H1 (cell line): ENCODE measurements at regions not wholly inside any gene's neighbourhood (a gene's known extent, or its start where the extent isn't known, plus 50 kb on each side); places are given as distances from the start of the nearest gene placed in this dataset.

ENCODE experiments used
- CTCF ChIA-PET: fragments of 300-600 bp; sonication (Branson Sonifier 250); formaldehyde crosslinking; loops from one replicate; lab custom pipeline; 2021; ENCODE audit not compliant: partially characterized antibody; lab: Charles Lee
- POLR2A ChIA-PET: fragments of 300-600 bp; sonication (Branson Sonifier 250); formaldehyde crosslinking; loops from one replicate; lab custom pipeline; 2021; ENCODE audit warnings: inconsistent platforms; ENCODE audit not compliant: partially characterized antibody; lab: Charles Lee
- DNase-seq, 2 experiments: peaks; one replicate each; pipeline versions ENCODE4 v3.0.0 to v3.0.0-alpha.2; 2010 to 2022; ENCODE audit warnings: low spot score in 2 of 2, low read depth in 1 of 2, mixed read lengths in 1 of 2
- FAIRE-seq: peaks from 2 replicates; lab custom pipeline; 2011; peaks lifted over from hg19 to GRCh38; lab: Jason Lieb, UNC
- H2AFZ ChIP-seq: 2 replicates; pipeline ENCODE4 v1.8.1; 2012; ENCODE audit warnings: low read length, inconsistent platforms
- H2AK5ac ChIP-seq: 2 replicates; pipeline ENCODE4 v1.6.1; 2013; ENCODE audit warnings: low read depth, low read length
- H2BK120ac ChIP-seq: replicated peaks from 2 replicates; pipeline ENCODE3; 2013; ENCODE audit warnings: low read depth, low read length, inconsistent platforms
- H2BK12ac ChIP-seq: 2 replicates; pipeline ENCODE4 v1.6.1; 2013; ENCODE audit warnings: low read depth, low read length
- H2BK15ac ChIP-seq: 2 replicates; pipeline ENCODE4 v1.6.1; 2013; ENCODE audit warnings: low read length
- H2BK20ac ChIP-seq: 2 replicates; pipeline ENCODE4 v1.6.1; 2013; ENCODE audit warnings: low read length
- H2BK5ac ChIP-seq: 2 replicates; pipeline ENCODE4 v1.6.1; 2013; ENCODE audit warnings: low read depth, low read length
- H3K14ac ChIP-seq: 2 replicates; pipeline ENCODE4 v1.6.1; 2013; ENCODE audit warnings: inconsistent platforms; ENCODE audit not compliant: insufficient read length
- H3K18ac ChIP-seq: 2 replicates; pipeline ENCODE4 v1.6.1; 2013; ENCODE audit warnings: low read length; ENCODE audit errors: extremely low read depth
- H3K23ac ChIP-seq: 2 replicates; pipeline ENCODE4 v1.6.1; 2013; ENCODE audit warnings: inconsistent platforms; ENCODE audit not compliant: insufficient read length
- H3K23me2 ChIP-seq: 2 replicates; pipeline ENCODE4 v1.6.1; 2013; ENCODE audit warnings: low read depth, low read length
- H3K27ac ChIP-seq: 2 replicates; pipeline ENCODE4 v1.6.1; 2011; ENCODE audit warnings: low read depth, low read length, inconsistent platforms
- H3K27me3 ChIP-seq, 4 experiments: replicated peaks in 1 of 4; 1 replicate in 1 of 4; 2 replicates in 3 of 4; pipeline versions ENCODE4 v1.6.1 to v1.8.1; 2011 to 2013; ENCODE audit warnings: low read length in 3 of 4, mild to moderate bottlenecking in 3 of 4, inconsistent platforms in 2 of 4, mixed read lengths in 2 of 4, moderate library complexity in 1 of 4; ENCODE audit not compliant: control insufficient read depth in 3 of 4, insufficient read depth in 3 of 4; ENCODE audit errors: extremely low read depth in 1 of 4
- H3K36me3 ChIP-seq, 4 experiments: 2 replicates each; pipeline versions ENCODE4 v1.6.1 to v1.8.1; 2011 to 2013; ENCODE audit warnings: mild to moderate bottlenecking in 4 of 4, low read length in 3 of 4, moderate library complexity in 2 of 4, control low read depth in 1 of 4, inconsistent platforms in 1 of 4; ENCODE audit not compliant: insufficient read depth in 4 of 4, control insufficient read depth in 2 of 4
- H3K4ac ChIP-seq: replicated peaks from 2 replicates; pipeline ENCODE3; 2013; ENCODE audit warnings: low read length, low read depth, mixed read lengths, inconsistent platforms; ENCODE audit not compliant: insufficient read length
- H3K4me1 ChIP-seq, 4 experiments: replicated peaks in 1 of 4; 1 replicate in 1 of 4; 2 replicates in 3 of 4; pipeline versions ENCODE4 v1.6.1 to v1.8.1; 2011 to 2013; ENCODE audit warnings: low read length in 3 of 4, inconsistent platforms in 2 of 4, mixed read lengths in 1 of 4; ENCODE audit not compliant: insufficient read depth in 4 of 4, control insufficient read depth in 3 of 4
- H3K4me2 ChIP-seq, 2 experiments: 2 replicates each; pipeline versions ENCODE4 v1.6.1 to v1.8.1; 2011 to 2013; ENCODE audit warnings: low read depth in 2 of 2, low read length in 2 of 2, control low read depth in 1 of 2, inconsistent platforms in 1 of 2, mild to moderate bottlenecking in 1 of 2; ENCODE audit not compliant: insufficient read depth in 1 of 2
- H3K4me3 ChIP-seq, 4 experiments: fragments of 200-600, 300-600 bp in 1 of 4; sonication (generic), shearing (Covaris generic), sonication (Bioruptor Twin) in 1 of 4; 2 replicates each; pipeline versions ENCODE4 v1.5.1 to v1.8.1; 2011 to 2016; ENCODE audit warnings: low read length in 4 of 4, low read depth in 3 of 4, control low read depth in 2 of 4, inconsistent platforms in 2 of 4, mild to moderate bottlenecking in 2 of 4, mixed read lengths in 1 of 4, moderate library complexity in 1 of 4; ENCODE audit not compliant: insufficient read depth in 2 of 4; ENCODE audit errors: extremely low read depth in 1 of 4
- H3K56ac ChIP-seq: replicated peaks from 2 replicates; pipeline ENCODE3; 2013; ENCODE audit warnings: low read depth, mild to moderate bottlenecking, mixed read lengths, low read length, inconsistent platforms; ENCODE audit not compliant: insufficient read length
- H3K79me1 ChIP-seq: 2 replicates; pipeline ENCODE4 v1.6.1; 2013; ENCODE audit warnings: low read depth, low read length, control low read depth
- H3K79me2 ChIP-seq, 2 experiments: 2 replicates each; pipeline versions ENCODE4 v1.6.1 to v1.8.1; 2012 to 2013; ENCODE audit warnings: low read length in 2 of 2, mild to moderate bottlenecking in 2 of 2, inconsistent platforms in 1 of 2; ENCODE audit not compliant: insufficient read depth in 2 of 2, control insufficient read depth in 1 of 2
- H3K9ac ChIP-seq, 4 experiments: replicated peaks in 1 of 4; 1 replicate in 1 of 4; 2 replicates in 3 of 4; pipeline versions ENCODE4 v1.6.1 to v1.8.1; 2011 to 2013; ENCODE audit warnings: low read depth in 3 of 4, low read length in 3 of 4, control low read depth in 2 of 4, mild to moderate bottlenecking in 2 of 4, moderate library complexity in 2 of 4, inconsistent platforms in 1 of 4; ENCODE audit errors: extremely low read depth in 1 of 4
- H3K9me3 ChIP-seq, 2 experiments: 2 replicates each; pipeline versions ENCODE4 v1.6.1 to v1.8.1; 2012 to 2013; ENCODE audit warnings: mild to moderate bottlenecking in 2 of 2, moderate library complexity in 2 of 2, control low read depth in 1 of 2, inconsistent platforms in 1 of 2, low read depth in 1 of 2, low read length in 1 of 2, mixed read lengths in 1 of 2; ENCODE audit not compliant: insufficient read depth in 2 of 2
- H4K20me1 ChIP-seq, 2 experiments: replicated peaks in 1 of 2; 2 replicates each; pipeline versions ENCODE3 to v1.8.1; 2011 to 2013; ENCODE audit warnings: inconsistent platforms in 2 of 2, low read length in 2 of 2, mild to moderate bottlenecking in 1 of 2; ENCODE audit not compliant: insufficient read depth in 2 of 2, control insufficient read depth in 1 of 2
- H4K5ac ChIP-seq: 2 replicates; pipeline ENCODE4 v1.6.1; 2013; ENCODE audit warnings: low read length, low read depth, mixed read lengths, inconsistent platforms; ENCODE audit not compliant: insufficient read length
- H4K8ac ChIP-seq: 2 replicates; pipeline ENCODE4 v1.8.0; 2013; ENCODE audit warnings: mild to moderate bottlenecking, moderate library complexity, low read length, inconsistent platforms; ENCODE audit not compliant: insufficient read depth; ENCODE audit errors: extremely low read depth
- H4K91ac ChIP-seq: replicated peaks from 2 replicates; pipeline ENCODE3; 2013; ENCODE audit warnings: low read length, mixed read lengths, inconsistent platforms; ENCODE audit not compliant: insufficient read length
- BCL11A ChIP-seq, 2 experiments: IDR thresholded peaks; one replicate each; pipeline ENCODE4 v1.6.1; 2011; ENCODE audit warnings: low read depth in 2 of 2, low read length in 2 of 2, mild to moderate bottlenecking in 2 of 2
- SP1 ChIP-seq: IDR thresholded peaks from 2 replicates; pipeline ENCODE4 v1.6.1; 2011; ENCODE audit warnings: low read depth, low read length
- TBP ChIP-seq: IDR thresholded peaks from 2 replicates; pipeline ENCODE4 v1.6.1; 2011; ENCODE audit warnings: low read depth, low read length, improper control_type of control experiment

DNA sequence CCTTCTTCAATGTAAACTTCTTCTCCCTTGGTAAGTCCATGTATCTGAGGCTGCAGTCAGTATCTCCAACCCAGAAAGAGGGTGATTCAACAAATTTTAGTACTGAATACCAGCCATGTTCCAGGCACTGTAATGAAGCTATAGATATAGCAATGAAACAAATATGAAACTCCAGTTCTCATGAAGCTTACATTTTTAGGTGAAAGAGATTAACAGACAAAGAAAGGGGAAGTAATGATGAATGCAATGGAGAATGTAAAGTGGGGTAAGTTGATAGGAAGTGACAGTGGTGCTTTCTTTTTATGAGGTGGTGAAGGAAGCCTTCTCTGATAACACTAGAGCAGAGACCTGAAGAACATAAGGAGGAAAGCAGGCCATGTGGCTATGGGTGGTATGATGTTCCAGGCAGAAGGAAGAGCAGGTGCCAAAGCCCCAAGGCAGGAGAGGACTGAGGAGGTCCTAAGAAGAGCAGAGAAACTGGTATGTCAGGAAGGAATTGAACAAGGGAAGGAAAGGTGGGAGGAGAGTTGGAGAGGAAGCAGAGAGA, 143.6 kb downstream of the TFAP2B start:
- Histone ChIP-seq H3K27ac (no peak overlapping the region), H2BK120ac (no peak overlapping the region), H3K9ac (no peak overlapping the region), H3K4ac (no peak overlapping the region), H3K79me2 (no peaks in the 10 kb centered on the region), H4K5ac (no peak overlapping the region), H3K36me3 (no peaks in the 10 kb centered on the region), H4K91ac (no peak overlapping the region), H2AFZ (no peak overlapping the region), H3K4me2 (no peak overlapping the region), H3K56ac (no peak overlapping the region), H3K9me3 (no peaks in the 10 kb centered on the region), H3K18ac (no peak overlapping the region), H2BK15ac (no peak overlapping the region), H3K14ac (no peak overlapping the region), H2BK12ac (no peak overlapping the region), H3K4me1 (no peaks in the 10 kb centered on the region), H4K8ac (no peak overlapping the region)
- ChIA-PET POLR2A (no interaction called here), CTCF (no interaction called here)
- TF ChIP-seq BCL11A (IDR thresholded peaks at IDR 0.05; ENCODE audit: low read depth in 2 of 2, low read length in 2 of 2) (no peak), TBP (no peak), SP1 (no peak)
- TF ChIP-seq, all 59 proteins: peak for 0
- Histone ChIP-seq H3K27me3 (no peaks in the 10 kb centered on the region), H3K4me3 (no peak overlapping the region), H2BK20ac (no peak overlapping the region), H2AK5ac (no peak overlapping the region), H3K79me1 (no peaks in the 10 kb centered on the region), H2BK5ac (no peak overlapping the region), H3K23me2 (no peaks in the 10 kb centered on the region), H3K23ac (no peak overlapping the region), H4K20me1 (no peaks in the 10 kb centered on the region)
- DNase-seq (no peak), FAIRE-seq (no peak)
